Endothelial cell of umbilical vein (primary cell): ENCODE measurements at regions not wholly inside any gene's neighbourhood (a gene's known extent, or its start where the extent isn't known, plus 50 kb on each side); places are given as distances from the start of the nearest gene placed in this dataset.

ENCODE experiments used
- BruUV-seq: library from RNA; stranded (reverse); fragments of 400-500 nt; replicated peaks from 2 replicates; lab custom pipeline; 2021; lab: Mats Ljungman, UMichigan
- CTCF ChIA-PET: fragments of 300-600, 350-600 bp; sonication (Branson Sonifier 250); formaldehyde crosslinking; loops from one replicate; lab custom pipeline; 2021; ENCODE audit warnings: antibody characterized with exemption, inconsistent platforms; lab: Charles Lee
- POLR2A ChIA-PET: fragments of 300-600, 350-600 bp; sonication (Branson Sonifier 250); formaldehyde crosslinking; loops from one replicate; lab custom pipeline; 2021; ENCODE audit warnings: antibody characterized with exemption, inconsistent platforms; lab: Charles Lee
- DNase-seq: peaks from one replicate; pipeline ENCODE4 v3.0.0-alpha.2; 2011; ENCODE audit warnings: low read depth, low spot score
- FAIRE-seq: peaks from 2 replicates; lab custom pipeline; 2011; peaks lifted over from hg19 to GRCh38; lab: Jason Lieb, UNC
- H2AFZ ChIP-seq: 2 replicates; pipeline ENCODE4 v1.6.0; 2012; ENCODE audit warnings: low read depth, low read length, control low read depth, inconsistent platforms
- H3K27ac ChIP-seq: 2 replicates; pipeline ENCODE4 v1.5.1; 2011; ENCODE audit warnings: low read depth, mild to moderate bottlenecking, control low read depth, low read length, moderate library complexity; ENCODE audit not compliant: insufficient read depth
- H3K27me3 ChIP-seq, 2 experiments: 2 replicates each; pipeline versions ENCODE4 v1.6.0 to v1.6.1; 2011; ENCODE audit warnings: low read length in 2 of 2, mixed read lengths in 1 of 2; ENCODE audit not compliant: control insufficient read depth in 2 of 2, insufficient read depth in 2 of 2
- H3K36me3 ChIP-seq, 2 experiments: 2 replicates in 1 of 2; 3 replicates in 1 of 2; pipeline ENCODE4 v1.5.1; 2011; ENCODE audit warnings: low read length in 2 of 2, mild to moderate bottlenecking in 1 of 2, moderate library complexity in 1 of 2; ENCODE audit not compliant: control insufficient read depth in 2 of 2, insufficient read depth in 2 of 2; ENCODE audit errors: extremely low read depth in 1 of 2
- H3K4me1 ChIP-seq: 3 replicates; pipeline ENCODE4 v1.5.1; 2011; ENCODE audit warnings: mild to moderate bottlenecking, low read length; ENCODE audit not compliant: control insufficient read depth, insufficient read depth; ENCODE audit errors: extremely low read depth
- H3K4me2 ChIP-seq: 2 replicates; pipeline ENCODE4 v1.6.1; 2011; ENCODE audit warnings: low read length, control low read depth, mixed read lengths; ENCODE audit not compliant: insufficient read depth
- H3K4me3 ChIP-seq, 3 experiments: fragments of 200-600 bp in 1 of 3; sonication (generic), shearing (Covaris generic) in 1 of 3; replicated peaks in 1 of 3; 2 replicates each; pipeline ENCODE4 v1.5.1; 2011 to 2016; ENCODE audit warnings: control low read depth in 3 of 3, low read length in 3 of 3, mild to moderate bottlenecking in 2 of 3, inconsistent platforms in 1 of 3, low read depth in 1 of 3, moderate library complexity in 1 of 3; ENCODE audit not compliant: insufficient read depth in 1 of 3
- H3K79me2 ChIP-seq: 2 replicates; pipeline ENCODE4 v1.6.0; 2012; ENCODE audit warnings: low read length, inconsistent platforms; ENCODE audit not compliant: control insufficient read depth, insufficient read depth
- H3K9ac ChIP-seq: replicated peaks from 2 replicates; pipeline ENCODE3; 2011; ENCODE audit warnings: low read length, control low read depth; ENCODE audit not compliant: insufficient read depth; ENCODE audit errors: extremely low read depth
- H3K9me1 ChIP-seq: replicated peaks from 3 replicates; pipeline ENCODE4 v1.6.0; 2011; ENCODE audit warnings: mild to moderate bottlenecking, low read length; ENCODE audit not compliant: control insufficient read depth, insufficient read depth; ENCODE audit errors: extremely low read depth
- H3K9me3 ChIP-seq: replicated peaks from 2 replicates; pipeline ENCODE4 v1.5.1; 2012; ENCODE audit warnings: low read length, inconsistent platforms; ENCODE audit not compliant: control insufficient read depth, insufficient read depth
- H4K20me1 ChIP-seq: replicated peaks from 2 replicates; pipeline ENCODE3; 2011; ENCODE audit warnings: mild to moderate bottlenecking, low read length; ENCODE audit not compliant: control insufficient read depth, insufficient read depth; ENCODE audit errors: extremely low read depth
- EZH2 ChIP-seq: IDR thresholded peaks from 2 replicates; pipeline ENCODE4 v1.6.1; 2012; ENCODE audit warnings: borderline replicate concordance, low read depth, mild to moderate bottlenecking, moderate library complexity, low read length, inconsistent platforms; ENCODE audit not compliant: severe bottlenecking
- FOS ChIP-seq: IDR thresholded peaks from 2 replicates; pipeline ENCODE4 v1.6.1; 2011; ENCODE audit warnings: mild to moderate bottlenecking, low read length, moderate library complexity, borderline replicate concordance; ENCODE audit not compliant: insufficient read depth
- GATA2 ChIP-seq: IDR thresholded peaks from 2 replicates; pipeline ENCODE4 v1.7.0; 2011; ENCODE audit warnings: low read depth, mild to moderate bottlenecking, moderate library complexity, mixed read lengths, low read length; ENCODE audit not compliant: insufficient read length, insufficient read depth
- JUN ChIP-seq: IDR thresholded peaks from 2 replicates; pipeline ENCODE4 v1.6.1; 2011; ENCODE audit warnings: borderline replicate concordance, low read depth; ENCODE audit not compliant: insufficient read length, insufficient read depth
- MYC ChIP-seq: IDR thresholded peaks from one replicate; pipeline ENCODE4 v1.6.1; 2011; ENCODE audit warnings: mild to moderate bottlenecking, low read depth, low read length
- POLR2A ChIP-seq: IDR thresholded peaks from 2 replicates; pipeline ENCODE4 v1.6.1; 2012; ENCODE audit warnings: low read depth, mild to moderate bottlenecking, control low read depth, low read length
- POLR2AphosphoS5 ChIP-seq: IDR thresholded peaks from 2 replicates; pipeline ENCODE4 v1.6.1; 2012; ENCODE audit warnings: low read depth, mild to moderate bottlenecking, control low read depth, low read length, moderate library complexity; ENCODE audit not compliant: insufficient read depth
- dilution Hi-C: fragments of 300-500 bp; cut with MboI; formaldehyde crosslinking; loops from one replicate; pipeline ENCODE4 v1.15.0; 2019; ENCODE audit warnings: low sequenced_read_pairs; ENCODE audit not compliant: extremely low pct_ligation_motif_present
- intact Hi-C: fragments of 100-400 bp; cut with micrococcal nuclease; formaldehyde crosslinking; loops from one replicate; pipeline ENCODE4 v1.10.0; 2022
- TF ChIP-seq, protein P1 (sequence below): IDR thresholded peaks from 2 replicates; pipeline ENCODE4 v1.6.1; 2011; ENCODE audit not compliant: insufficient read depth, insufficient read length
- TF ChIP-seq, protein P2 (sequence below), 2 donors: IDR thresholded peaks; 1 replicate in 1 of 2; 2 replicates in 1 of 2; pipeline ENCODE4 v1.5.1; 2011; ENCODE audit warnings: low read length in 2 of 2, mild to moderate bottlenecking in 2 of 2, moderate library complexity in 2 of 2, control low read depth in 1 of 2, inconsistent platforms in 1 of 2, low read depth in 1 of 2; ENCODE audit not compliant: insufficient read depth in 1 of 2; ENCODE audit errors: extremely low read depth in 1 of 2

DNA sequence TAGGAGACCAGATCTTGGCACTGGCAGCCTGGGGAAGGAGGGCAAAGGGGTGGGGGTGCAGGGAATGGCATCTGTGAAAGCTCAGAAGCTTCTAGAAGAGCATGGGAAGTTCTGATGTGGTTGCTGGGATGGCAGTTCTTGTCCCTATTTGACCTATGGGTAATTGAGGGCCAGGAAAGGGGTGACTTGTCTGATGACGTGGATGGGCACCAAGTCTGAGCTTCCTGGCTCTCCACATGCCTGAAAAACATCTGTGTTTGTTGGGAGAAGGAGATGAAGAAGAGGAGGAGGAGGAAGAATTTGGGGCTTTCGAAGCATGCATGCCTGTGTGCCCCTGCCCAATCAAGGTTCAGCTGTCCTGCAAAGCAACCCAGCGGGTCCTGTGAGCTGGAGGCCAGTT lies 158.8 kb downstream of the SMAD6 start:
- FAIRE-seq (no peak), DNase-seq (no peak)
- intact Hi-C loops: no loop called here
- Histone ChIP-seq H3K27me3 (no peaks in the 10 kb centered on the region), H3K36me3 (no peaks in the 10 kb centered on the region), H3K9me3 (no peaks in the 10 kb centered on the region), H3K9ac (no peak overlapping the region), H3K4me3 (no peak overlapping the region), H3K4me2 (no peak overlapping the region), H3K27ac (no peak overlapping the region), H4K20me1 (no peaks in the 10 kb centered on the region), H3K79me2 (no peaks in the 10 kb centered on the region), H2AFZ (no peak overlapping the region), H3K9me1 (no peaks in the 10 kb centered on the region), H3K4me1 (no peaks in the 10 kb centered on the region)
- POLR2A ChIA-PET: no interaction called here
- dilution Hi-C loops: no loop called here
- TF ChIP-seq POLR2AphosphoS5 (no peak), GATA2 (no peak), JUN (no peak), POLR2A (no peak), MYC (no peak), EZH2 (no peak), FOS (no peak)
- TF ChIP-seq, protein P1, sequence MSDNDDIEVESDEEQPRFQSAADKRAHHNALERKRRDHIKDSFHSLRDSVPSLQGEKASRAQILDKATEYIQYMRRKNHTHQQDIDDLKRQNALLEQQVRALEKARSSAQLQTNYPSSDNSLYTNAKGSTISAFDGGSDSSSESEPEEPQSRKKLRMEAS: no peak
- TF ChIP-seq, protein P2, sequence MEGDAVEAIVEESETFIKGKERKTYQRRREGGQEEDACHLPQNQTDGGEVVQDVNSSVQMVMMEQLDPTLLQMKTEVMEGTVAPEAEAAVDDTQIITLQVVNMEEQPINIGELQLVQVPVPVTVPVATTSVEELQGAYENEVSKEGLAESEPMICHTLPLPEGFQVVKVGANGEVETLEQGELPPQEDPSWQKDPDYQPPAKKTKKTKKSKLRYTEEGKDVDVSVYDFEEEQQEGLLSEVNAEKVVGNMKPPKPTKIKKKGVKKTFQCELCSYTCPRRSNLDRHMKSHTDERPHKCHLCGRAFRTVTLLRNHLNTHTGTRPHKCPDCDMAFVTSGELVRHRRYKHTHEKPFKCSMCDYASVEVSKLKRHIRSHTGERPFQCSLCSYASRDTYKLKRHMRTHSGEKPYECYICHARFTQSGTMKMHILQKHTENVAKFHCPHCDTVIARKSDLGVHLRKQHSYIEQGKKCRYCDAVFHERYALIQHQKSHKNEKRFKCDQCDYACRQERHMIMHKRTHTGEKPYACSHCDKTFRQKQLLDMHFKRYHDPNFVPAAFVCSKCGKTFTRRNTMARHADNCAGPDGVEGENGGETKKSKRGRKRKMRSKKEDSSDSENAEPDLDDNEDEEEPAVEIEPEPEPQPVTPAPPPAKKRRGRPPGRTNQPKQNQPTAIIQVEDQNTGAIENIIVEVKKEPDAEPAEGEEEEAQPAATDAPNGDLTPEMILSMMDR (IDR thresholded peaks at IDR 0.05; ENCODE audit: extremely low read depth in 1 of 2, insufficient read depth in 1 of 2, low read depth in 1 of 2, low read length in 2 of 2): no peak
- no TSS peak for BruUV-seq
- CTCF ChIA-PET: interaction anchor here (0.9 to 3.0 kb wide), 11 partner anchors 9 to 260 kb away, joined by 3 to 18 read pairs (median 4); partner anchors contain the start of gene SMAD6
